Fibroblast of skin of right biceps (primary cell): ENCODE measurements at regions not wholly inside any gene's neighbourhood (a gene's known extent, or its start where the extent isn't known, plus 50 kb on each side); places are given as distances from the start of the nearest gene placed in this dataset.

Experiments
- DNase-seq: peaks from one replicate; pipeline ENCODE4 v3.0.0-alpha.2; 2013

- no peak for DNase-seq
Measured at GRCh38 chr4:102441978-102442911, 58.9 kb upstream of the NFKB1 start.

GRCh38 chr4:102444752-102445151 lies 56.4 kb upstream of the NFKB1 start:
- no peak for DNase-seq

- no peak for DNase-seq
Measured at GRCh38 chr4:102445213-102445612, 55.9 kb upstream of the NFKB1 start.

GRCh38 chr4:102447413-102447812 lies 53.7 kb upstream of the NFKB1 start:
- no peak for DNase-seq

GRCh38 chr4:102449751-102450352 lies 51.3 kb upstream of the NFKB1 start:
- peak; percentile 48 for DNase-seq

GRCh38 chr4:102451266-102451665 lies 49.9 kb upstream of the NFKB1 start:
- DNase-seq, result peak; percentile 18
